ENCODE measurements at regions not wholly inside any gene's neighbourhood (a gene's known extent, or its start where the extent isn't known, plus 50 kb on each side); places are given as distances from the start of the nearest gene placed in this dataset.

DNA sequence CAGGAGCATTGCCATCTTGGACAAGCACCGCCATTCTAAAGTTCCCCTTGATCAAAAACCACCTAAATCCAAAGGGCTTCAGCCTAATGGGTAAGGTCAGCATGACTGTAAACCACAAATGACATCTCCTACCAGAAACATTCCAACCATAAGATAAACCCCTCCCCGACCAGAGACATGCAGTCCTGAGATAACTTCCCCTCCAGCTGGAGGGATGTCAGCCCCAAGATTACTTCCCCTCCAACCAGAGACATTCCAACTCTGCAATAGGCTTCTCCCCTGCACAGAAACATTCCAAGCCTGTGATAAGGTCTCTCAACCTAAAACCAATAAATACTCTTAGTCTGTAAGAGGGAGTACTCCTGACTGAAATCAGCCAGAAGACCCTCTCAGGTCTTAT is 62.7 kb upstream of the DNAJC19 start:
- DNase-seq: no peak

DNA sequence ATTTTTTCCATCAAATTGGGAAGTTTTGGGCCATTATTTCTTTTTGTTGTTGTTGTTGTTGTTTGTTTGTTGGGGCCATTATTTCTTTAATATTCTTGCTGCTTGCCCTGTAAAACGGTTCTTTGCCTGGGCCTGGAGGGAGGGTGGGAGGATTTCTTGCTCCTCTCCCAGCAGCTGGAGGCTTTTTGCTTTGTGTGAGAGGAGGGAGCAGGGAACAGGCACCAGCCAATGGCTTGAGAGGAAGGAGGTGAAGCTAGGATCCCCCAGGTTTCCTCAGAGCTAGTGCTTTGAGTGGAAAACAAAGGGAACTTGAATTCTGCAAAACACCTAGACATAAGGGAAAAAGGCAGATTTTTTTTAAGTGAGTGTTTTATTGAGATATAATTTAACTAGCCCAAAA is 61.2 kb upstream of the DNAJC19 start:
- no peak for DNase-seq

DNA sequence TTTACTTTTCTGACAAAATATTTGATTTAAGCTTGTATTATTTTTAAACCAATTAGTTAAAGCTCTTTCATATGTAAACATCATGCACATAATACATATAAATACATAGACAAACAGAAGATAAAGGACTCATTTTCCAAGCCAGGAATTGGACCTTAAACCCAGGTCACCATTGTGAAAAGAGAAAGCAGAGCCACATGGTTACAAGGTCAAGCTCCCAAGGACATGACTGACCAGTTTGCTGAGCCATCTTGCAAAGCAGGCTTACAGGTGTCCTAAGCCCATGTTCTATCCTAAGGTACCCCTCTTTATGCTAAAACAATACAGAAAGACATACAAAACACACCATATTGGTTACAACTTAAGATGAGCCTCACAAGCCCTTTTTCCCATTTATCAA is 50.5 kb upstream of the DNAJC19 start:
- DNase-seq: no peak

All from hematopoietic multipotent progenitor cell treated with erythropoietin and hydrocortisone succinate and interleukin-3 and kit ligand, for 8 days (in vitro differentiated cells).